ENCODE measurements at regions not wholly inside any gene's neighbourhood (a gene's known extent, or its start where the extent isn't known, plus 50 kb on each side); places are given as distances from the start of the nearest gene placed in this dataset.
"Not testable (repeated sequence)": the region's sequence is repeated elsewhere in the genome, so short reads cannot be mapped to it uniquely, and the experiment has no call there.

DNA sequence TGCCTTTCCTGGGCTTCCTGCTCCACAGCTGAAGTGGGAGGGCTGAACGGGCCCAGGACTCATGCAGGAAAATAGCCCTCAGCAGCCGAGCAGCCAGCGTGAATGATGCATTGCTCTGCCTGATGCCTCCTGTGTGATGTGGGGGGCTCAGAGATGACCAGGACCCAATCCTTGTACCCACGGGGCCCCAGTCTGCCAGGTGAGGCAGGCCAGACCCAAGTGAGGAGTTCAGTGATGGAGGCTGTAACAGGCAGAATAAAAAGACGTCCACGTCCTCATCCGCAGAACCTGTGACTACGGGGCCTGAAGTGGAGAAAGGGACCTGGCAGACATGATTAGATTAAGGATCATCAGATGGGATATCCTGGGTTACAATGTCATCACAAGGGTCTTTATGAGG is 194.9 kb upstream of the HDAC4 start:
- H3K4me1 ChIP-seq (ENCODE audit: control insufficient read depth, insufficient read depth, low read length), result peaks cover 49% of the 10 kb centered on the region
- 73% methylated on average over 8 of the region's 8 CpGs for WGBS (ENCODE audit: insufficient coverage)
- no peak for DNase-seq (ENCODE audit: low read depth in 4 of 6, low spot score in 6 of 6)
- no peaks in the 10 kb centered on the region for H3K36me3 ChIP-seq (ENCODE audit: control insufficient read depth, insufficient read depth, low read length)
- H3K9me3 ChIP-seq (ENCODE audit: control insufficient read depth, insufficient read depth, low read length), result no peaks in the 10 kb centered on the region
- H3K27ac ChIP-seq (ENCODE audit: low read depth, low read length), result no peak overlapping the region
- H3K4me3 ChIP-seq (ENCODE audit: low read depth, low read length), result no peak overlapping the region
- H3K27me3 ChIP-seq (ENCODE audit: control insufficient read depth, insufficient read depth, low read length), result no peaks in the 10 kb centered on the region

DNA sequence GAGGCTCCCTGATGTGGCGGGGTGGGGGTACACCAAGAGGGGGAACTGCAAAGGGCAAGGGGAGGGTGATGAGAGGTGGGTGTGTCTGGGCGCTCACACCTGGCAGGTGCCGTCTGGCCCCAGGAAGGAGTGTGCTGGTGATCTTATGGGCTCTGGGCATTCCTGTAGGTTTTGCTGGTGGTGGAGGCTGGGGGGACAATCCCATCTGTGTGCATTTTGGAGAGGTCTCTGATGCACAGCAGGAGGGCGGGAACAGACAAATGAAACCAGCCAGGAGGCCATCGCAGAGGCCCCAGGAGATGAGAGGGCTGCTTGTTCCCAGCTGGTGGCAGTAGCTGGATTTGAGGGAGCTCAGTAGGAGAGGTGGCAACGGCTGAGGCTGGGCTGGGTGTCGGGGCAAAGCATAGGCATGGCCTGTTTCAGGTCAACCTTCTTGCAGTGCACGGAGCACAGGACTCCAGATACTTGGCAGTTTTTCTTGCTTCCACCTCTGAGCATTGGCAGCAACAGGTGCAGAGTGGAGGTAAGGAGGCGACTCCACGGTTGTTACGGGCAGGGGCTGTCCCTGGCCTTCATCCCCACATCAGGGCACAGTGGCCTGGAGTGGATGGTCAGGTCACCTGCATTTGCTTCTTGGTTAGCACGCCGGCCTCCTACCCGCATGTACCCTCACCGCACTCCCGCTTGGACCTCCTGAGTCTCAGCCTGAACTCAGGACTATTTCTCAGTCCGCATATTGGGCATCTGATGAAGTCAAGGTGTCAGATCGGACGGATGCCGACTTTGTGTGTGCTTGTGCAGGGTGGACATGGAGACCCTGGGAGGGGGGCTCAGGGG is 194.2 kb upstream of the HDAC4 start:
- Histone ChIP-seq H3K9me3 (ENCODE audit: control insufficient read depth, insufficient read depth, low read length) (no peaks in the 10 kb centered on the region), H3K4me1 (ENCODE audit: control insufficient read depth, insufficient read depth, low read length) (peaks cover 43% of the 10 kb centered on the region), H3K36me3 (ENCODE audit: control insufficient read depth, insufficient read depth, low read length) (no peaks in the 10 kb centered on the region), H3K4me3 (ENCODE audit: low read depth, low read length) (no peak overlapping the region), H3K27me3 (ENCODE audit: control insufficient read depth, insufficient read depth, low read length) (no peaks in the 10 kb centered on the region), H3K27ac (ENCODE audit: low read depth, low read length) (no peak overlapping the region)
- DNase-seq (ENCODE audit: low read depth in 4 of 6, low spot score in 6 of 6), result no peak
- WGBS (ENCODE audit: insufficient coverage), result 95% methylated on average over 20 of the region's 20 CpGs

- Histone ChIP-seq H3K36me3 (ENCODE audit: control insufficient read depth, insufficient read depth, low read length) (no peaks in the 10 kb centered on the region), H3K9me3 (ENCODE audit: control insufficient read depth, insufficient read depth, low read length) (no peaks in the 10 kb centered on the region), H3K4me3 (ENCODE audit: low read depth, low read length) (no peak overlapping the region), H3K27me3 (ENCODE audit: control insufficient read depth, insufficient read depth, low read length) (no peaks in the 10 kb centered on the region), H3K27ac (ENCODE audit: low read depth, low read length) (no peak overlapping the region), H3K4me1 (ENCODE audit: control insufficient read depth, insufficient read depth, low read length) (peaks cover 48% of the 10 kb centered on the region)
- DNase-seq (ENCODE audit: low read depth in 4 of 6, low spot score in 6 of 6), result peak in 2 of 6 donors; percentile 82 to 84
- WGBS (ENCODE audit: insufficient coverage), result 69% methylated on average over 16 of the region's 17 CpGs
These were observed 193.4 kb upstream of the HDAC4 start for GRCh38 chr2:239594019-239594771.

- 95% methylated on average over 6 of the region's 6 CpGs for WGBS (ENCODE audit: insufficient coverage)
These were observed 192.6 kb upstream of the HDAC4 start for GRCh38 chr2:239593455-239593854.

GRCh38 chr2:239592629-239593290 is 191.9 kb upstream of the HDAC4 start:
- 95% methylated on average over 8 of the region's 16 CpGs for WGBS (ENCODE audit: insufficient coverage)
- not testable (repeated sequence) for H3K9me3 ChIP-seq (ENCODE audit: control insufficient read depth, insufficient read depth, low read length); H3K27ac ChIP-seq (ENCODE audit: low read depth, low read length); H3K36me3 ChIP-seq (ENCODE audit: control insufficient read depth, insufficient read depth, low read length); DNase-seq (ENCODE audit: low read depth in 4 of 6, low spot score in 6 of 6); H3K27me3 ChIP-seq (ENCODE audit: control insufficient read depth, insufficient read depth, low read length); H3K4me3 ChIP-seq (ENCODE audit: low read depth, low read length)
- H3K4me1 ChIP-seq (ENCODE audit: control insufficient read depth, insufficient read depth, low read length), result peaks cover 53% of the 10 kb centered on the region

More at GRCh38 chr2:239593455-239593854, 192.6 kb upstream of the HDAC4 start:
- no peaks in the 10 kb centered on the region for H3K9me3 ChIP-seq (ENCODE audit: control insufficient read depth, insufficient read depth, low read length)
- DNase-seq (ENCODE audit: low read depth in 4 of 6, low spot score in 6 of 6), result no peak
- no peak overlapping the region for H3K4me3 ChIP-seq (ENCODE audit: low read depth, low read length)
- no peaks in the 10 kb centered on the region for H3K36me3 ChIP-seq (ENCODE audit: control insufficient read depth, insufficient read depth, low read length)
- peaks cover 53% of the 10 kb centered on the region for H3K4me1 ChIP-seq (ENCODE audit: control insufficient read depth, insufficient read depth, low read length)
- H3K27me3 ChIP-seq (ENCODE audit: control insufficient read depth, insufficient read depth, low read length), result no peaks in the 10 kb centered on the region
- H3K27ac ChIP-seq (ENCODE audit: low read depth, low read length), result no peak overlapping the region

- Histone ChIP-seq H3K9me3 (ENCODE audit: control insufficient read depth, insufficient read depth, low read length) (no peaks in the 10 kb centered on the region), H3K27ac (ENCODE audit: low read depth, low read length) (no peak overlapping the region), H3K4me3 (ENCODE audit: low read depth, low read length) (no peak overlapping the region), H3K36me3 (ENCODE audit: control insufficient read depth, insufficient read depth, low read length) (no peaks in the 10 kb centered on the region), H3K27me3 (ENCODE audit: control insufficient read depth, insufficient read depth, low read length) (no peaks in the 10 kb centered on the region), H3K4me1 (ENCODE audit: control insufficient read depth, insufficient read depth, low read length) (peaks cover 48% of the 10 kb centered on the region)
- WGBS (ENCODE audit: insufficient coverage), result 92% methylated on average over 19 of the region's 21 CpGs
- no peak for DNase-seq (ENCODE audit: low read depth in 4 of 6, low spot score in 6 of 6)
These were observed 190.4 kb upstream of the HDAC4 start for GRCh38 chr2:239590995-239591915.

GRCh38 chr2:239590276-239590675 is 189.5 kb upstream of the HDAC4 start:
- no peak for DNase-seq (ENCODE audit: low read depth in 4 of 6, low spot score in 6 of 6)
- Histone ChIP-seq H3K27ac (ENCODE audit: low read depth, low read length) (no peak overlapping the region), H3K4me3 (ENCODE audit: low read depth, low read length) (no peak overlapping the region), H3K4me1 (ENCODE audit: control insufficient read depth, insufficient read depth, low read length) (peaks cover 38% of the 10 kb centered on the region), H3K27me3 (ENCODE audit: control insufficient read depth, insufficient read depth, low read length) (no peaks in the 10 kb centered on the region), H3K36me3 (ENCODE audit: control insufficient read depth, insufficient read depth, low read length) (no peaks in the 10 kb centered on the region), H3K9me3 (ENCODE audit: control insufficient read depth, insufficient read depth, low read length) (no peaks in the 10 kb centered on the region)
- WGBS (ENCODE audit: insufficient coverage), result 94% methylated on average over 5 of the region's 5 CpGs

- H3K4me3 ChIP-seq (ENCODE audit: low read depth, low read length), result no peak overlapping the region
- 57% methylated on average over 10 of the region's 10 CpGs for WGBS (ENCODE audit: insufficient coverage)
- no peaks in the 10 kb centered on the region for H3K36me3 ChIP-seq (ENCODE audit: control insufficient read depth, insufficient read depth, low read length)
- no peaks in the 10 kb centered on the region for H3K27me3 ChIP-seq (ENCODE audit: control insufficient read depth, insufficient read depth, low read length)
- no peak overlapping the region for H3K27ac ChIP-seq (ENCODE audit: low read depth, low read length)
- no peaks in the 10 kb centered on the region for H3K9me3 ChIP-seq (ENCODE audit: control insufficient read depth, insufficient read depth, low read length)
- DNase-seq (ENCODE audit: low read depth in 4 of 6, low spot score in 6 of 6), result no peak
- H3K4me1 ChIP-seq (ENCODE audit: control insufficient read depth, insufficient read depth, low read length), result peaks cover 34% of the 10 kb centered on the region
These were observed 189.0 kb upstream of the HDAC4 start for GRCh38 chr2:239589833-239590232.

GRCh38 chr2:239589270-239589825 is 188.5 kb upstream of the HDAC4 start:
- WGBS (ENCODE audit: insufficient coverage), result 48% methylated on average over 6 of the region's 7 CpGs

More at GRCh38 chr2:239589270-239589825, 188.5 kb upstream of the HDAC4 start:
- Histone ChIP-seq H3K36me3 (ENCODE audit: control insufficient read depth, insufficient read depth, low read length) (no peaks in the 10 kb centered on the region), H3K9me3 (ENCODE audit: control insufficient read depth, insufficient read depth, low read length) (no peaks in the 10 kb centered on the region), H3K27ac (ENCODE audit: low read depth, low read length) (no peak overlapping the region), H3K27me3 (ENCODE audit: control insufficient read depth, insufficient read depth, low read length) (no peaks in the 10 kb centered on the region), H3K4me1 (ENCODE audit: control insufficient read depth, insufficient read depth, low read length) (peaks cover 29% of the 10 kb centered on the region), H3K4me3 (ENCODE audit: low read depth, low read length) (no peak overlapping the region)
- no peak for DNase-seq (ENCODE audit: low read depth in 4 of 6, low spot score in 6 of 6)

Measured in spinal cord (tissue), 9 donors.